Adrenal gland (tissue), 9 donors: ENCODE measurements at regions not wholly inside any gene's neighbourhood (a gene's known extent, or its start where the extent isn't known, plus 50 kb on each side); places are given as distances from the start of the nearest gene placed in this dataset.

ENCODE experiments used
- DNase-seq, 7 donors: peaks; one replicate each; pipeline ENCODE4 v3.0.0-alpha.2; 2019 to 2020
- H3K27ac ChIP-seq, 5 donors: fragments of 200-600 bp; sonication (generic) in 4 of 5; 1 replicate in 3 of 5; 2 replicates in 2 of 5; pipeline versions ENCODE4 v1.5.1 to v1.8.0; 2016 to 2020; ENCODE audit warnings: mild to moderate bottlenecking in 1 of 5
- H3K27me3 ChIP-seq: fragments of 200-600 bp; 2 replicates; pipeline ENCODE4 v1.8.0; 2021
- H3K36me3 ChIP-seq, 2 donors: fragments of 200-600 bp; replicated peaks in 1 of 2; 1 replicate in 1 of 2; 2 replicates in 1 of 2; pipeline versions ENCODE4 v1.5.1 to v1.8.0; 2018 to 2022
- H3K4me1 ChIP-seq, 2 donors: fragments of 200-600 bp; replicated peaks in 1 of 2; 1 replicate in 1 of 2; 2 replicates in 1 of 2; pipeline versions ENCODE4 v1.5.1 to v1.8.0; 2018 to 2021
- H3K4me3 ChIP-seq, 4 donors: fragments of 200-600 bp; sonication (generic) in 3 of 4; one replicate each; pipeline ENCODE4 v1.5.1; 2016 to 2018
- H3K9me3 ChIP-seq, 3 donors: fragments of 200-600 bp; sonication (generic) in 1 of 3; replicated peaks in 1 of 3; 1 replicate in 2 of 3; 2 replicates in 1 of 3; pipeline versions ENCODE4 v1.5.1 to v1.8.0; 2016 to 2021
- CTCF ChIP-seq, 6 experiments: fragments of 450-650 bp in 4 of 6; fragments of 200-600 bp in 2 of 6; sonication (generic) in 1 of 6; IDR thresholded peaks; 1 replicate in 5 of 6; 2 replicates in 1 of 6; pipeline versions ENCODE4 v1.5.1 to v1.8.0; 2016 to 2021; ENCODE audit warnings: antibody characterized with exemption in 6 of 6, mild to moderate bottlenecking in 2 of 6, moderate library complexity in 1 of 6
- POLR2A ChIP-seq, 2 donors: fragments of 450-650 bp; IDR thresholded peaks; one replicate each; pipeline ENCODE4 v1.6.1; 2017; ENCODE audit warnings: antibody characterized with exemption in 2 of 2, mild to moderate bottlenecking in 2 of 2, moderate library complexity in 1 of 2
- WGBS, 4 donors: extraction: QIAGEN DNeasy Blood & Tissue Kit in 2 of 4; methylation state at CpG; one replicate each; pipeline versions ENCODE4 v1.1.5 to v1.1.7; 2013 to 2017; 5-methylcytosine and 5-hydroxymethylcytosine counted together
- intact Hi-C, 2 donors: fragments of 100-400 bp; cut with DNase I; formaldehyde crosslinking; loops; one replicate each; pipeline versions ENCODE4 v1.14.1 to v1.15.0; 2022 to 2023
- donor health status: healthy with polysubstance abuse.
- donor health status: Bipolar disorder and iron deficiency.
- donor health status: DM: yes; HTN: yes; CAD: no.
- donor health status: DM: no; HTN: no; CAD: no.
- donor health status: DM: no; HTN: no; CAD: no.

- 84 to 92% (median 87%) methylated on average over 4 of the region's 4 CpGs for WGBS, 4 donors
- H3K36me3 ChIP-seq, result no peaks in the 10 kb centered on the region
- TF ChIP-seq POLR2A (IDR thresholded peaks at IDR 0.05) (no peak), CTCF (IDR thresholded peaks at IDR 0.05) (no peak)
- no peaks in the 10 kb centered on the region for H3K27me3 ChIP-seq
- intact Hi-C loops, result no loop called here
- H3K27ac ChIP-seq, result no peak overlapping the region
- no peak for DNase-seq
- no peaks in the 10 kb centered on the region for H3K9me3 ChIP-seq
- no peak overlapping the region for H3K4me3 ChIP-seq
- no peaks in the 10 kb centered on the region for H3K4me1 ChIP-seq
These were observed 770.2 kb downstream of the BCL11B start for GRCh38 chr14:98501836-98502235.

GRCh38 chr14:98503086-98503815 lies 768.7 kb downstream of the BCL11B start:
- Histone ChIP-seq H3K4me1 (no peaks in the 10 kb centered on the region), H3K4me3 (no peak overlapping the region), H3K9me3 (no peaks in the 10 kb centered on the region), H3K27ac (no peak overlapping the region), H3K27me3 (no peaks in the 10 kb centered on the region), H3K36me3 (no peaks in the 10 kb centered on the region)
- TF ChIP-seq POLR2A (IDR thresholded peaks at IDR 0.05), result no peak
- no peak for TF ChIP-seq CTCF (IDR thresholded peaks at IDR 0.05)
- intact Hi-C loops, result no loop called here
- no peak for DNase-seq
- WGBS, 4 donors, result 77 to 88% (median 83%) methylated on average over 6 of the region's 6 CpGs

DNA sequence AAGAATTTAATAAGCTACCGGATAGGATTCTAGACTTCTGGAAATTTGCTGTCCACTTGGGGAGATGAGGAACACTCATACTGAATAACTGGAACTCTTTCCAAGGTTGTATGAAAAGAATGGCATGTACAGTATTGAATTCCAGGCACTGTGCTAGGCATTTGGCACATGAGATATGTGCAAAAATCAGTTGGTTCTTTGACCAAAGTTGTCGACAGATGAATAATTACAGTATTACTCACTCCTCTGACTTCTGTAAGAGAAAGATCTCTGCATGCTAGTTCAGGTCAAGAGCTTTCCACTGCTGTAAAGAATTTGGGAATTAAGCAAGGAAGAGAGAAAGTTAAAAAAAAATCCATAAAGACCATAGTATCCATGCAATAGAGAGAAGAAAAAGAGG lies 764.7 kb downstream of the BCL11B start:
- intact Hi-C loops, result no loop called here
- no peaks in the 10 kb centered on the region for H3K4me1 ChIP-seq
- no peak for DNase-seq
- H3K27me3 ChIP-seq, result no peaks in the 10 kb centered on the region
- no peak for TF ChIP-seq CTCF (IDR thresholded peaks at IDR 0.05)
- no peak for TF ChIP-seq POLR2A (IDR thresholded peaks at IDR 0.05)
- no peaks in the 10 kb centered on the region for H3K9me3 ChIP-seq
- no peaks in the 10 kb centered on the region for H3K36me3 ChIP-seq
- no peak overlapping the region for H3K4me3 ChIP-seq
- 50 to 62% (median 59%) methylated on average over 2 of the region's 2 CpGs for WGBS, 4 donors
- no peak overlapping the region for H3K27ac ChIP-seq

- Histone ChIP-seq H3K4me1 (no peaks in the 10 kb centered on the region), H3K36me3 (no peaks in the 10 kb centered on the region), H3K4me3 (no peak overlapping the region), H3K27ac (no peak overlapping the region), H3K27me3 (no peaks in the 10 kb centered on the region), H3K9me3 (no peaks in the 10 kb centered on the region)
- TF ChIP-seq POLR2A (IDR thresholded peaks at IDR 0.05) (no peak), CTCF (IDR thresholded peaks at IDR 0.05) (no peak)
- no peak for DNase-seq
- 74 to 91% (median 79%) methylated on average over 3 of the region's 3 CpGs for WGBS, 4 donors
- intact Hi-C loops, result no loop called here
These were observed 761.6 kb downstream of the BCL11B start for GRCh38 chr14:98510392-98510791.
